ENCODE measurements at regions not wholly inside any gene's neighbourhood (a gene's known extent, or its start where the extent isn't known, plus 50 kb on each side); places are given as distances from the start of the nearest gene placed in this dataset.
"Not testable (repeated sequence)": the region's sequence is repeated elsewhere in the genome, so short reads cannot be mapped to it uniquely, and the experiment has no call there.

- TF ChIP-seq ZBTB1 (CRISPR knock-in tag; IDR thresholded peaks at IDR 0.05; ENCODE audit: borderline replicate concordance); CTCF (CRISPR knock-in tag; IDR thresholded peaks at IDR 0.05); ZNF512B (CRISPR knock-in tag; IDR thresholded peaks at IDR 0.05; ENCODE audit: borderline replicate concordance); CCAR2 (optimal IDR thresholded peaks at IDR 0.05; ENCODE audit: low read depth, low read length); GTF2F1 (IDR thresholded peaks at IDR 0.05; ENCODE audit: low read length); ZNF318 (CRISPR knock-in tag; IDR thresholded peaks at IDR 0.05); CBX2 (IDR thresholded peaks at IDR 0.05; ENCODE audit: low read depth, low read length); CBX2 (CRISPR knock-in tag; IDR thresholded peaks at IDR 0.05; ENCODE audit: low read depth): not testable (repeated sequence)
These were observed 115.3 kb downstream of the OR2B2 start for GRCh38 chr6:27796736-27797481.

All from HepG2 (cell line).